Panc1 (cell line): ENCODE measurements at regions not wholly inside any gene's neighbourhood (a gene's known extent, or its start where the extent isn't known, plus 50 kb on each side); places are given as distances from the start of the nearest gene placed in this dataset.

ENCODE experiments used
- ATAC-seq: fragments of 200-7000 bp; cut with Tn5 transposase; 2 replicates; pipeline ENCODE4 v1.9.1; 2020; ENCODE audit warnings: mild to moderate bottlenecking, moderate library complexity
- BruUV-seq: library from RNA; stranded (reverse); fragments of 400-500 nt; replicated peaks from 2 replicates; lab custom pipeline; 2021; lab: Mats Ljungman, UMichigan
- CTCF ChIA-PET: fragments of 300-600 bp; sonication (Branson Sonifier 250); formaldehyde crosslinking; loops from one replicate; lab custom pipeline; 2022; ENCODE audit warnings: antibody characterized with exemption; lab: Charles Lee
- POLR2A ChIA-PET: fragments of 300-600 bp; sonication (Branson Sonifier 250); formaldehyde crosslinking; loops from one replicate; lab custom pipeline; 2022; ENCODE audit warnings: antibody characterized with exemption; lab: Charles Lee
- DNase-seq: peaks from one replicate; pipeline ENCODE4 v3.0.0-alpha.2; 2010; ENCODE audit warnings: low read depth, low spot score
- H3K27ac ChIP-seq: 2 replicates; pipeline ENCODE4 v1.5.1; 2011; ENCODE audit warnings: mild to moderate bottlenecking, low read length, inconsistent platforms
- H3K27me3 ChIP-seq: fragments of 200-500 bp; sonication (Bioruptor generic); 2 replicates; pipeline ENCODE4 v1.6.0; 2014; ENCODE audit warnings: low read length, inconsistent platforms; ENCODE audit not compliant: control insufficient read depth, insufficient read depth
- H3K36me3 ChIP-seq: fragments of 200-500 bp; sonication (Bioruptor generic); 2 replicates; pipeline ENCODE4 v1.5.1; 2014; ENCODE audit warnings: inconsistent platforms, mild to moderate bottlenecking, low read length, moderate library complexity; ENCODE audit not compliant: control insufficient read depth, insufficient read depth
- H3K4me1 ChIP-seq: 2 replicates; pipeline ENCODE4 v1.5.1; 2011; ENCODE audit warnings: inconsistent platforms, mild to moderate bottlenecking, low read length, moderate library complexity; ENCODE audit not compliant: control insufficient read depth, insufficient read depth
- H3K4me3 ChIP-seq, 2 experiments: 2 replicates each; pipeline ENCODE4 v1.5.1; 2011 to 2012; ENCODE audit warnings: low read depth in 2 of 2, low read length in 2 of 2, mild to moderate bottlenecking in 2 of 2, inconsistent platforms in 1 of 2, moderate library complexity in 1 of 2
- H3K9me3 ChIP-seq: fragments of 200-500 bp; sonication (Bioruptor generic); 2 replicates; pipeline ENCODE4 v1.5.1; 2014; ENCODE audit warnings: low read depth, mild to moderate bottlenecking, inconsistent platforms, low read length, moderate library complexity; ENCODE audit not compliant: control insufficient read depth, insufficient read depth
- CTCF ChIP-seq: fragments of 450-650 bp; IDR thresholded peaks from 2 replicates; pipeline ENCODE4 v1.5.1; 2017; ENCODE audit warnings: mild to moderate bottlenecking
- POLR2AphosphoS5 ChIP-seq: IDR thresholded peaks from 2 replicates; pipeline ENCODE4 v1.6.1; 2012; ENCODE audit warnings: mild to moderate bottlenecking, low read depth, low read length, moderate library complexity
- REST ChIP-seq, 2 experiments: IDR thresholded peaks; 2 replicates each; pipeline ENCODE4 v1.6.1; 2011 to 2012; ENCODE audit warnings: low read depth in 2 of 2, control low read depth in 1 of 2, low read length in 1 of 2, mild to moderate bottlenecking in 1 of 2, moderate library complexity in 1 of 2; ENCODE audit not compliant: insufficient read depth in 1 of 2
- SIN3A ChIP-seq: IDR thresholded peaks from 2 replicates; pipeline ENCODE4 v1.6.1; 2012; ENCODE audit warnings: low read depth, mild to moderate bottlenecking, low read length, moderate library complexity, borderline replicate concordance; ENCODE audit not compliant: insufficient read depth
- TCF7L2 ChIP-seq: IDR thresholded peaks from 2 replicates; pipeline ENCODE4 v1.6.1; 2011; ENCODE audit warnings: mild to moderate bottlenecking, low read depth, low read length, inconsistent platforms
- in situ Hi-C: cut with HindIII; loops from 2 replicates; pipeline ENCODE4 v1.10.0; 2016; ENCODE audit warnings: low sequenced_read_pairs, low pct_unique_long_range_greater_than_20kb
- intact Hi-C: fragments of 100-400 bp; cut with micrococcal nuclease; formaldehyde crosslinking; loops from one replicate; pipeline ENCODE4 v1.10.0; 2022; ENCODE audit not compliant: unreplicated experiment

GRCh38 chr7:85561706-85562105 is 374.9 kb upstream of the SEMA3D start:
- intact Hi-C loops = no loop called here
- ChIA-PET POLR2A (no interaction called here), CTCF (no interaction called here)
- BruUV-seq = no TSS peak
- H3K36me3 ChIP-seq = no peaks in the 10 kb centered on the region
- no peaks in the 10 kb centered on the region for H3K27me3 ChIP-seq
- DNase-seq (no peak), ATAC-seq (no peak)
- H3K4me1 ChIP-seq = no peaks in the 10 kb centered on the region
- no peak overlapping the region for H3K27ac ChIP-seq
- in situ Hi-C loops = no loop called here
- no peak overlapping the region for H3K4me3 ChIP-seq
- TF ChIP-seq CTCF = no peak
- TF ChIP-seq SIN3A = no peak
- H3K9me3 ChIP-seq = no peaks in the 10 kb centered on the region

DNA sequence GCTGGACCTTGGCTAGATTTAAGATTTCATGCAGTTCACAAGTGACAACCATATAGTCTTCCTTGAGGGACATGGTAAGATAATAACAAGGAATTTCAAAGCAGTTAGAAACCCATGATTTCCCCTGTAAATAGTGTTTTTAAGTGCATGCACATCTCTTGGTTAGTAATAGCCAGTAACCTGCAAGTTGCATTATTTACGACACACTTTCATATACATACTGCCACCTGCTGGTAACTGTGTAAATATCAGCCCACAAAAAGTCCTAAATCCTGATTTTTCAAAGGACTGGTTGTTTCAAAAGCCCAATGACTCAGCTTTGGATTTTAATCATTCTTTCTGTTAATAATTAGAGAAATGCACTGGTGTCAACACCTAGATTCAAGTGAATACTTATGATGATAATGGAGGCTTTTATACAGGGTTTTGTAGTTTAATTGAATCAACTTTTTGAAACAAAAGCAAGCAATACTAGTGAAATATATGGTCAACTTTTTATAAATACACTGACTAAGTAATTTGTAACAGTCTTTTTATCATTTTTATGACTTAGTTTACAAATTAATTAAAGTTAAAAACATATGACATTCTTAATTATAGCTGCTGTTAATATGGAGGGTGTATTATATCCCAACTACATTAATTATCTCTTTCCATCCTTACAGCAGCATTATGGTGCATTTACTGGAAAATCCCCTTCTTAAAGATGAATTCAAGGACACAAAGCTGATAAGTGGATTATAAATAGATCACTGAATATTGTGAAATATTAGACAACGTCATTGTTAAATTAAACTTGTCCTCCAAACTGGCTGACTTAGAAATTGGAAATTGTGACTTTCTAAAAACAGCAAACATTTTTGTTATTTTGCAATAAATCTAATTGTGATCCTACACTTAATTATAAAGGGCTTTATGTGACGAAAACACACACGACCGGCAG is 367.7 kb upstream of the SEMA3D start:
- Histone ChIP-seq H3K27me3 (no peaks in the 10 kb centered on the region), H3K4me3 (no peak overlapping the region), H3K27ac (no peak overlapping the region), H3K36me3 (no peaks in the 10 kb centered on the region), H3K4me1 (no peaks in the 10 kb centered on the region), H3K9me3 (no peaks in the 10 kb centered on the region)
- in situ Hi-C loops = no loop called here
- TF ChIP-seq REST (IDR thresholded peaks at IDR 0.05; ENCODE audit: insufficient read depth in 1 of 2, low read depth in 2 of 2, low read length in 1 of 2) = no peak
- TF ChIP-seq SIN3A = no peak
- TF ChIP-seq POLR2AphosphoS5 = no peak
- peak; percentile 69; the same call in 1 of the 2 replicates for TF ChIP-seq CTCF
- 0 out of 2 replicates have a peak, but pooled peaks have one; percentile 27 for TF ChIP-seq TCF7L2
- ChIA-PET CTCF (interaction anchor here (0.7 kb wide), 1 partner anchor 505 kb away, joined by 3 read pairs; no protein-coding TSS in a partner anchor), POLR2A (no interaction called here)
- DNase-seq (peak; percentile 50), ATAC-seq (peak; percentile 62; the same call in 1 of the 2 replicates)
- intact Hi-C loops = loop anchor here (2.0 to 10.0 kb wide), 3 partner anchors 190 to 514 kb away; partner anchors contain the start of gene SEMA3D
- no TSS peak for BruUV-seq
